Transverse colon (tissue), 4 donors: ENCODE measurements at regions not wholly inside any gene's neighbourhood (a gene's known extent, or its start where the extent isn't known, plus 50 kb on each side); places are given as distances from the start of the nearest gene placed in this dataset.

ENCODE experiments used
- EP300 ChIP-seq: sonication (generic); formaldehyde crosslinking; IDR thresholded peaks from one replicate; pipeline ENCODE4 v1.6.1; 2017; ENCODE audit warnings: antibody characterized with exemption, low read depth
- POLR2AphosphoS5 ChIP-seq, 3 donors: sonication (generic); formaldehyde crosslinking; IDR thresholded peaks; one replicate each; pipeline ENCODE4 v1.6.1; 2016; ENCODE audit warnings: antibody characterized with exemption in 3 of 3
- TF ChIP-seq, protein P1 (sequence below), 5 experiments: fragments of 200-600 bp in 3 of 5; fragments of 450-650 bp in 2 of 5; sonication (generic) in 3 of 5; IDR thresholded peaks; 1 replicate in 2 of 5; 2 replicates in 3 of 5; pipeline ENCODE4 v1.5.1; 2016 to 2017; ENCODE audit warnings: antibody characterized with exemption in 5 of 5, inconsistent platforms in 3 of 5, mild to moderate bottlenecking in 2 of 5, moderate library complexity in 1 of 5

DNA sequence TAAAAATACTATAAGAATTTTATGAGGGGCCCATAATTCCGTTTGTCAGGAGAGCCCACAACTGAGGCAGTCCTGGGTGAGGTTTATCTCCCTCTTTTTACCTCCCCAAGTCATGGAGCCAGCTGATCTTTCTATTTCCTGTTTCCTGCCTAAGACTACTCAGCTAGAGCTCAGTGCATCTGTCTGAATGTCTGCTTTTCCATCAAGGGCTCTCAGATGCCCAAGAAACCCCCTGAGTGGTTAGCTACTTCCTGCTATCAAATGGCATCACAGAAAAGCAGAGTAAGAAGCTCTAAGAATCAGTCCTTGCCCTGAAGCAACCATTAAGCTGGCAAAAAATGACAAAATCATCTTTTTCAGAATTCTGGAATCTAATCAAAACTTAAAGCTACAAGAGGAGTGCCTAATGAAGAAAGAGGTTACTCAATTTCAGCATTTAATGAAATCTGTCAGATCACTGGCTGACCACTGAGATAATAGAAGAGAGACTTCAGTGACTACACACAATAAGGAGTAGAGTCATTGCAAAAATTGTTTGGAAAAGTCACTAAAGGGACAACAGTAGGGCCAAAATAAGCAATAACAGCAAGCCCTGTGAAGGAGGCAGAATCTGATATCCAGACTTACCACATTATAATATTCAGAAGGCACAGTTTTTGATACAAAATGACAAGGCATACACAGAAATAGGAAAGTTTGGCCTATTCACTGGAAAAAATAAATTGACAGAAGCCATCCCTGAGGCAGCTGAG lies 150.1 kb downstream of the CYB561 start:
- TF ChIP-seq EP300 (no peak), POLR2AphosphoS5 (IDR thresholded peaks at IDR 0.05) (no peak)
- TF ChIP-seq, protein P1, sequence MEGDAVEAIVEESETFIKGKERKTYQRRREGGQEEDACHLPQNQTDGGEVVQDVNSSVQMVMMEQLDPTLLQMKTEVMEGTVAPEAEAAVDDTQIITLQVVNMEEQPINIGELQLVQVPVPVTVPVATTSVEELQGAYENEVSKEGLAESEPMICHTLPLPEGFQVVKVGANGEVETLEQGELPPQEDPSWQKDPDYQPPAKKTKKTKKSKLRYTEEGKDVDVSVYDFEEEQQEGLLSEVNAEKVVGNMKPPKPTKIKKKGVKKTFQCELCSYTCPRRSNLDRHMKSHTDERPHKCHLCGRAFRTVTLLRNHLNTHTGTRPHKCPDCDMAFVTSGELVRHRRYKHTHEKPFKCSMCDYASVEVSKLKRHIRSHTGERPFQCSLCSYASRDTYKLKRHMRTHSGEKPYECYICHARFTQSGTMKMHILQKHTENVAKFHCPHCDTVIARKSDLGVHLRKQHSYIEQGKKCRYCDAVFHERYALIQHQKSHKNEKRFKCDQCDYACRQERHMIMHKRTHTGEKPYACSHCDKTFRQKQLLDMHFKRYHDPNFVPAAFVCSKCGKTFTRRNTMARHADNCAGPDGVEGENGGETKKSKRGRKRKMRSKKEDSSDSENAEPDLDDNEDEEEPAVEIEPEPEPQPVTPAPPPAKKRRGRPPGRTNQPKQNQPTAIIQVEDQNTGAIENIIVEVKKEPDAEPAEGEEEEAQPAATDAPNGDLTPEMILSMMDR (IDR thresholded peaks at IDR 0.05), result no peak
